NCI-H510A treated with DMSO at 0.1 percent for 48 hours (cell line): ENCODE measurements at regions not wholly inside any gene's neighbourhood (a gene's known extent, or its start where the extent isn't known, plus 50 kb on each side); places are given as distances from the start of the nearest gene placed in this dataset.
"Not testable (repeated sequence)": the region's sequence is repeated elsewhere in the genome, so short reads cannot be mapped to it uniquely, and the experiment has no call there.

Experiments
- DNase-seq: peaks from one replicate; lab custom pipeline; 2025; lab: John Stamatoyannopoulos, UW

DNA sequence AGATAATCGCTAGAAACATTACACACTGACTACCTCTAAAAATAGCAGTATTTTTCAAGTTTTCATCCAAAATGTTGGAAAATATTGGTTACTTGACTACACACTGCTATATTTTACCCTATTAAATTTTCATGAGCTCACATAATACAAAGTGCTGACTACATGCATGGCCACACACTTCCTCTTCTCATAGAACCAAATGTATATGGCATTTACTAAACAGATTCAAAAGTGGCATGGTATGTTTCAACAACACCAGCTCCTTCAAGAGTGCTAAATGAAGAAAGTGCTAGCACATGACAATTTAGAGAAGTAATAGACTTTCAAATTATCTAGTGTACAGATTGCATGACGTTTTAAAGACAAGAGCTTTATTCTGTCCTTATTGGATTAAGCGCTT is 780.4 kb upstream of the SLITRK6 start:
- peak; percentile 29 for DNase-seq

DNA sequence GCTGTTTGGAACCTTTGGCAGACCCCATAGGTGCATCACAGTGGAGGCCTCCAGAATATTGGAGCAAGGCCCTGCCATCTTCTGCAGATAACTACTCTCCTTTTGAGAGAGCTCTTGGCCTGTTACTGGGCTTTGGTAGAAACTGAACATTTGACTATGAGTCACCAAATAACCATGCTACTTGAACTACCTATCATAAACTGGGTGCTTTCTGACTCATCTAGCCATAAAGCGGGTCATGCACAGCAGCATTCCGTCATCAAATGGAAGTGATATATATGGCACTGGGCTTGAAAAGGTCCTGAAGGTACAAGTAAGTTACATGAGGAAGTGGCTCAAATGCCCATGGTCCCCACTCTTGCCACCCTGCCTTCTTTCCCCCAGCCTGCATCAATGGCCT is 782.5 kb upstream of the SLITRK6 start:
- no peak for DNase-seq

DNA sequence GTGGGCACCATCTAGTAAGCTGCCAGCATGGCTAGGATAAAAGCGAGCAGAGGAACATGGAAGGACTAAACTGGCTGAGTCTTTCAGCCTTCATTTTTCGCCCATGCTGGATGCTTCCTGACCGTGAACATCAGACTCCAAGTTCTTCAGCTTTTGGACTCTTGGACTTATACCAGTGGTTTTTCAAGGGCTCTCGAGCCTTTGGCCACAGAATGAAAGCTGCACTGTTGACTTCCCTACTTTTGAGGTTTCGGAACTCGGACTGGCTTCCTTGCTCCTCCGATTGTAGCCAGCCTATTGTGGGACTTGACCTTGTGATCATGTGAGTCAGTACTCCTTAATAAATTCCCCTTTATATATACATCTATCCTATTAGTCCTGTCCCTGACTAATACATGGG is 785.1 kb upstream of the SLITRK6 start:
- no peak for DNase-seq

DNA sequence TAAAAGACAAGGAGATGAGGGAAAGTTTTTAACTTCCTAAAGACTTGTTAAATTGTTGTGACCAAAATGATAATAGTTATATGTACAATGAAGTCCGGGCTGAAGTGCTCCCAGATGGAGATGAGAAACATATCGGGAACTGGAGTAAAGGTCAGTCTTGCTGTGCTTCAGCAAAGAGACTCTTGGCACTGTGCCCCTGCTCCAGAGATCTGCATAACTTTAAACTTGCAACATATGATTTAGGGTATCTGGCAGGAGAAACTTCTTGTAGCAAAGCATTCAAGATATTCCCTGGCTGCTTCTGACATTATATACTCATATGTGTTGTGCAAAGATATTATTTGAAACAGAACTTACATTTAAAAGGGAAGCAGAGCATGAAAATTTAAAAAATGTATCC is 786.6 kb upstream of the SLITRK6 start:
- DNase-seq, result no peak

DNA sequence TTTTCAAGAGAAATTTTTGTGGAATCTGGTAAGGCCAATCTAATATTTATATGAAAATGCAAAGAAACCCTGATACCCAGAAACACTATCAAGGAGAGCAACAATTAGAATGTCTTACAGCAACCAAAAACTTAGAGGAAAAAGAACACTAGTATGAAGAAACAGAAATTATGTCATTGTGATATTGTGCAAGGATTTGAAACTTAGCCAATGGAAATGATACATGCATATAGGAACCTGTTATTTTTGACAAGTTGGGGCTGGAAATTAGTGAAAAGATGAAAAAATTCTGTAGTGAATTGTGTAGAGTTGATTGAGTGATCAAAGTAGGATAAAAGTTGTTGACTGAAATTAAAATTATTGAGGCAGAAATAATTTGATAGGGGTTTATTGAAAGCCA is 792.6 kb upstream of the SLITRK6 start:
- no peak for DNase-seq

DNA sequence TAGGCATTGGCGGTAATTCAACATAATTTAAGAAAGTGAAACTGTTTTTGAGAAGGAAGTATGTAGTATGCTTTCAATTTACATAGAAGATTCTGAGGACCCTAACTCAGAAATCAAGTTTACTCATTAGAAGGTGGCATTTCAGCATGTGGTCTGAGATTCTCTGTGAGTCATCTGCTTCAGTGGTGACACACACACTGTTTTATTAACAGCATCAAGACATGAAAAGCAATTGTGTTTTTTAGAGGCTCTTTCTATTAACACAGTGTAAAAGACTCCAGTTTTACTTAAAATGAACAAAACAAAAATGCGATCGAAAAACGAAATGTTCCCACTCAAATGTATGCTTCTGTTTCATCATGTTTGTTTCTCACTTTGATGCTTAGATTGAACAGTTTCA is 802.1 kb upstream of the SLITRK6 start:
- no peak for DNase-seq

DNA sequence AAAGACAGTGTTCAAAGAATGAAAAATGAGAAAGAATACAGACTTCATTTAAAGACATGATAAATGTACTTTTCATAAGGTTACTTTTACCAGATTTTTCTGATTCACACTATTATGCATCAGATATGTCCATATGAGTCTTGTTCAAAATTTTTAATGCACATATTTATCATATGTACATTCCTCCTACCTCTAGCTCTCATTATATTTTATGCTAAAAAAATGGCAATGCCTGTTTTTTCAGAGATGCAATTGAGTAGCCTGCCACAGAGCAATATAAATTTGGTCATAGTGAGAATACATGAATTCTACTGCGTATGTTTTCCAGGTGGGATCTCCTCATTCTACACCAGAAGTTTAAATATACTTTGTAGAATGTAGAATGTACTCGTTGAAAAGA is 807.0 kb upstream of the SLITRK6 start:
- no peak for DNase-seq

DNA sequence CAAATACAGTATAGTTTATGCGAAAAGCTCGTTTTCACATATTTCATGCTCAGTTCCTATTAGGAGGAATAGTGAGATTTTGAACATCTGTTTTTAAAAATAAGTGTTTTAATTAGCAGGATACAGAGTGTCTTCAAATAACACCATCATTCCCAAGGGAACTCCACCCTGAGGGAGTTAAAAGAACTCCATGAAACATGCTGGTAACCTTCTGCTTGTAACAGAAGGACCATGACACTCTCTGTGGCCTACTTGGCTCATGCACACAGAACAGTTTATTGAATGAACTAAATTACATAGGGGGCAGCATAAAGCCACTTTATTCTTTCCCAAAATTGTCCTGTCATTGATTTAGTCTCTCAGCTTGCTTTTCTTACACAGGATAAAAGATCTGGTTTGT is 809.5 kb upstream of the SLITRK6 start:
- no peak for DNase-seq

DNA sequence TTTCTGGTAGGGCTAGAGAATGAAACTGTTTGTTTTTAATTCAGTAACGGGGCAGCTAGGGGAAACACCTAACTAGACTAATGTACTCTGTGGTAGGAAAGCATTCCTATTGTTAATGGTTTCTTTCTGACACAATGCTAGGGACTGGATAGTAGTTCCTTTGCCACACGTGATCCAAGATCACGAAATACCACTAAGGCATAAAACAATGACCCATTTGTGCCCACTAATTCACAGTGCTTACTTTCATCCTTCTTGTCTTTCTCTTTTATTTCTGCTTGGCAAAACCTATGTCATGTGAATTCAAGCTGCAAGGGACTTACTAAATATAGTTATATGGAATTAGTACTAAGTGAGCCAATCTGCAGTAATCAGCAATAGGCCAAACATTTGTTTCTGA is 834.1 kb upstream of the SLITRK6 start:
- no peak for DNase-seq

DNA sequence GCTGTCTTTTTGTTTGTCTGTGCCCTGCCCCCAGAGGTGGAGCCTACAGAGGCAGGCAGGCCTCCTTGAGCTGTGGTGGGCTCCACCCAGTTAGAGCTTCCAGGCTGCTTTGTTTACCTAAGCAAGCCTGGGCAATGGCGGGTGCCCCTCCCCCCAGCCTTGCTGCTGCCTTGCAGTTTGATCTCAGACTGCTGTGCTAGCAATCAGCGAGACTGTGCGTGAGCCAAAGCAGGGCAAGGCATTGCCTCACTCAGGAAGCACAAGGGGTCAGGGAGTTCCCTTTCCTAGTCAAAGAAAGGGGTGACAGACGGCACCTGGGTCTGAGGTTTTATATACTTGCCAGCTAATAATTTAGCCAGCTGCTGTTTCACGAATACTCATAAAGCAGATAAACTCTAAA is 852.0 kb upstream of the SLITRK6 start:
- not testable (repeated sequence) for DNase-seq

DNA sequence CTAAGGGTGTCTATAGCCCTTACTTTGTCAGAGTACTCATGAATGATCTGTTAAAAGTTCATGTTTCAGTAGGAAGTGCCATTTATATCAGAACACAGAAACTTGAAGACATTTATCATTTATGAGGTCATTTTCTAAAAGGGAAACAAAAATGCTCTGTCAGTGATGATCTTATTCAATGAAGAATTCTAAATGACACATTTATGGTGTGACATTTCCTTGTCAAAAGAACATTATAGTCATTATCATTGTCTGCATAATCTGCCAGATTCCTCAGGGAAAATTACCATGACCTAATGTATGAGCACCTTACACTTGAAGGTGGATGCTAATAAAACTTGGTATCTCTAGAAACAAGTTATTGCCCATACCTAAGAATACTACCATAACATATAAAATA is 853.8 kb upstream of the SLITRK6 start:
- no peak for DNase-seq

DNA sequence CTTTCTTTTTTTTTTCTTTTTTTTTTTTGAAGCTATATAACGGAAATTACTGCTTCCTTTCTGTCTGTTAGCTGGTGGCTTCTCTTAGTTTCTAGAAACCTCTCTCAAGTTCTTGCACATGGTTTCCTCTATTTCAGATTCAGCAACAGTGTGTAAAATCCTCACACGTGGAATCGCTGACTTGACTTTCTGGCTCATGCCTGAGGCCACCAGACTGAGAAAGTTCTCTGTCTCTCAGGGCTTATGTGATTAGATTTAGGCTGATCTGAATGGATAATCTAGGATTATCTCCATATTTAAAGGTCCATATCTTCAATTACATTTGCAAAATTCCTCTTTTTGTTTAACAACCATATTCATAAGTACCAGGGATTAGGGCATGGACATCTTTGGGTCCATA is 856.3 kb upstream of the SLITRK6 start:
- DNase-seq, result no peak

DNA sequence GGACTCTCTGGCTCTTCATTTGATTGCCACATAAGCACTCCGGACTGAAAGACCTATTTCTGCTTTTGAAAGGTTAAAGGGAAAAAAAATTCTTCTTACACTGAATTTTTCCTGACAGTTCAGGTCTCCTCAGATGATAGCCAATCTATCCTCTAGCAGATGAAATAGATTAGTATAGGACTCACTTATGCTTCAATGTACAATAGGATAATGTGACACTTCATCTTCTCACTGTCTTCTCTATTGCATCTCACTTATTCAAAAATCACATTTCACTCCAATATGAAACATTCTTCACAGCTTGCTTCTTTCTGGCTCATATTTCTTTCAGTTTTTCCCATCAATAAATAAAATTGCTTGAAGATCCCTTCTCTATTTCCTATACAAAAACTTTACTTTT is 860.9 kb upstream of the SLITRK6 start:
- DNase-seq, result no peak

DNA sequence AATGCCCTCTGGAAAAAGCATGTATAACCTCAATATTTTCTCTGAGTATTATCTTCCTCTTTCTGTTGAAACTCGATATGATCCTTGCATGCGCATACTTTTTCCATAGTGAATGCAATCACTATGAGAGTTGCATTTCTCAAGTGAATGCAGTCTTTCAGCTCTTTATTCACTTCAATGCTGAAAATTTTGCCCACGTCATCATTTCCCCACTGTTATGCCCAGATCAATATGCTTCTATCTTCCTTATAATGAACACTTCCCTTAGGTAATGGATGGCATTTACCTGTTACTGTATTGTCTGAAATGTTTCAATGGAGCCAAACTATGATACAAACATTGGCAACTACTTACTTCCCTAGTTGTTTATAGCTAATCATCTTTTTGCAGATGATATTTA is 866.6 kb upstream of the SLITRK6 start:
- no peak for DNase-seq

DNA sequence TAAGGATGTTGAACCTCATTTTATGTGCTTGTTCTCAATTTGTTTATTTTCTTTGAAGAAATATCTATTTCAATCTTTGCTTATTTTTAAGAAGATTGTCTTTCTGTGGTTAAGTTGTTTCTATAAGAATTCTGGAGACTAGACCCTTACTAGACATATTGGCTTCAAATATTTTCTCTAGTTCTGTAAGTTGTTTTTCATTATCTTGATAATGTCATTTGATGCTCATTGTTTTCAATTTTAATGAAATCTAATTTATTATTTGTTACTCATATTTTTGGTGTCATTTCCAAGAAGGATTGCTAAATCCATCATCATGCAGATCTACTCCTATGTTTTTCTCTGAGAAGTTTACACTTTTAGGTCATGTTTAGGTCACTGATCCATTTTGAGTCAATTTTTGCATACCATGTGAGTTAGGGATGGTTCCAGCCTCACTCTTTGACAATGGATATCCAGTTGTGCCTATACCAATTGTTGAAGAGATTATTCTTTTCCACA is 874.8 kb upstream of the SLITRK6 start:
- DNase-seq, result no peak

DNA sequence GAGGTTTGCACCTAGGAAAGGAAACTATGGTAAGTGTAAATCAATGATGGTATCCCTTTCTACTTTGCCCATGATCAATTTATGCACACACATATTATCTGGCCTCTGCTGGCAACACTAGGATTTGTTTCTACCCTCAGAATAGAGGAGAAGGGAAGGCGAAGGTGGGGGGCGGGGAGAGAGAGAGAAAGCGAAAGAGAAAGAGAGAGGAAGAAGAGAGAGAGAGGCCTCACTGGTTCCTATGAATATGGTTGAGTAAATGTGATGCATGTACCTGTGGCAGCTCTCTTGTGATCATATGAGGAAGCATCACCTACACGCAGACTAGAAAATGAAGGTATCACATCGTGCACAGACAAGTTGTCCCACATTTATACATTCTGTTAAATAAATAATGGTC is 882.0 kb upstream of the SLITRK6 start:
- no peak for DNase-seq

DNA sequence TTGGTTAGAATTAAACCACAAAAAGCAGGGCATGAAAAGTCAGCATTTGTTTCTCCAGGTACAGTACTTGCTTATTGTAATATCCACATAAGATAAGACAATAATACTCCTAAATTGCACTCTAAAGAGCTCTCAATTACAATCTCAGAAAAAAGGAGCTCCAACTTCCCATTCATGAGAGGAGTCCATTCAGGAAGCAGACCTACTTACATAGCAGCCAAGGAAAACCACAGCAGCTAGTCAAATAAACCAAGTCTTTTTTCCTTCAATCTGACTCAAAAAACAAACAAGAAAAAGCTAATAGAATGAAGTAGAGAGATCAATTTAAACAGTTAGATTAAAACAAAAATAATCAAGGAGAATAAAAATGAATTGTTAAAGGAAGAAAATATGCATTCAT is 885.2 kb upstream of the SLITRK6 start:
- peak; percentile 9 for DNase-seq

DNA sequence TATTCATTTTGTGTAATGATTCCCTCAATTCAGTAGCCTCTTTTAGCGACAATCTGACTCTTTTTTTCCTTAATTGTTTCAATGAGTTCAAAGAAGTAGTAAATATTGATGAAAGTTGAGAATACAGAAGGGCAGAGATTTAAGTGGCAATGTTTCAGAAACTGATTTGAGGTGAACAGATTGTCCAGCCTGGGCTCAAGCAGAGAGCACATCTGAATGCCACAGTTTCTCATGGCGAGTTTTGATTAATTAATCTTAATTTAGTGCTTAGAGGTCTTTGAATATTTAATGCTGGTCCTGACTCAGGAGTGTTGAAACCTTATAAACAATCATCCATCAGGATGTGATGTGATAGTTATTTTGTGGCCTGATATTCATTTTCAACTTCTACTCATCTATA is 890.7 kb upstream of the SLITRK6 start:
- no peak for DNase-seq

DNA sequence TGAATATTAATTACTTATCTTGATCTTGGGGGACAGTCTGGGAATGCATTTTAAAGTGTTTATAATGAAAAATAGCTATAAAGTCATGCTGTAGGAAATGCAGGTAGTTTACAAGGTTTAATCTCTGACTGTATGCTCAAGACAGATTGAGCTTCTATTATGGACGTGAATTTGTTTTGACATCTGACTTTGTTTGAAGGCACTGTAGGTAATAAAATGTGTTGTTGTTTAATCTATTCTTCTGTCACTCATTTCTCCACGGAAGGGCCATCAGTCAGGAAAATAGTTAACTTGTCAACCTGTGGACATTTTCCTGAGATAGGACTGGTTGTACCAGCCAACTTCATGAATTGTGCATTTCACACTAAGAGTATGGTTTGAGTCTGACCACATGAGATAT is 893.1 kb upstream of the SLITRK6 start:
- no peak for DNase-seq

DNA sequence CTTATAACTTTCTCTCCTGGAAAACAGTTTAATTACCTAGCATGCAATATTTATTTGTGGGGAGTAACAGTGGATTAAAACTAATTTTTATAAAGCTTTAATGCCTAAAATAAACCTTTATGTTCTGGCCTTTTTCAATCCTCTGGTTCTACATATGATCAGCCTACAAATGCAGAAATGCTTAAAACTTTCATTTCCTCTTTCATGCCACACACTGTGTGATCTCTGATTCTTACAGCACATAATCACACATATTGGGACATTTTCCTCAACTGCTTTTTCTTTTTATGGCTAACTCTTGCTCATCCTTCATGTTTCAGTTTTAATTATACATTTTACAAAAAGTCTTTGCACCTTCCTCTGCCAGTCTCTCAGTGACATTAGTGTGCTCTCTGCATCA is 910.8 kb upstream of the SLITRK6 start:
- DNase-seq, result no peak

DNA sequence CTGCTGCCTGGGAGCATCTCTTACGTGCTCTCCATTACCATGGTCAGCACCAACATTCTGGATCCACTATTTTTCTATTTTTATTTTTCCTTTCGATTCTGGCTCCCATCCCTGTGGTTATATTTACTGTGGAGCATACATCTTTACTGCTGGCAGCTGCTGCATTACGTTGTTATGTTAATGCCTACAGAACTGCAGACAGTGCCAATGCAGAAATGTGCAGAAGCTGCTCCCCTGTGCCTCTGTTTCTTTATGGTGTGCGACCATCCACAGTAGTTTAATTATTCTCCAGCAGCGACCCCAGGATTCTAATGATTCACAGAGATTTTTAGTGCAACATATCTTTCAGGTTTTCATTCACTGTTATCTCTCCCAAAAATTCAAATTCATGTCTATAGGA is 911.7 kb upstream of the SLITRK6 start:
- DNase-seq, result no peak

DNA sequence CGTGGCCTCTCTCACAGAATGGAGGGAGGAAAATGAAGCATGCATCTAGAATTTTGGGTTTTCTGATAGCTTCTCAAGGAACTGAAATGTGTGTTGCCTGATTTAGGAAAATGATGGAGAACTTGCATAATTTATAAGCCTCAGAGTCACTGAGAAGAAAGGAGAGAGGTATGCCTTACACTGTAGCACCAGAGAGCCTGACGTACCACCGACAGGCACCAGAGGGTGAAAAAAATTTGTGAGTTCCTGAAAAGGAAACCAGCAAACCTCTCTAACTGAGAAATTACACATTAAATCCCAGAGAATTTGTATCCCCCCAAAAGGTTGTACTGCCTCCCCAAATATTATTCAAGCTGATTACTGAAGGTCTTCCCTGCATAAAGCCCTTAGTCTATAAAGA is 915.3 kb upstream of the SLITRK6 start:
- no peak for DNase-seq

DNA sequence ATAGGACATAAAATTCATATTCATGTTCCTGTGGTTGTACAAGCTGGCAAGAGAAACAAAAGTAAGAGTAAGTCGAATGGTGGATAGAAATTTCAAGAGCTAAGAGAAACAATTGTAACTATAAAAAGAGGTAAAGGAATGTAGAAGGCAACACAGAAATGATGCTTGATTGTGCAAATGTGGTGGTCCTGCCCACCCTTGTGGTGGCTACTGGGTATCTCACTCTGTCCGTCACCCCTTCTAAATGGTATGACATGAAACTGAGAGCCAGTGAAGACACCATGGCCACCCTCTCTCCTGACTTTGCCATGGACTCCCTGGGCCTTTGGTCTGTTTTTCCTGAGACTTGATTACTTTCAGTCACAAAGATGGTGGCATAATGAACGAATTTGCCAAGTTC is 925.9 kb upstream of the SLITRK6 start:
- DNase-seq, result no peak

DNA sequence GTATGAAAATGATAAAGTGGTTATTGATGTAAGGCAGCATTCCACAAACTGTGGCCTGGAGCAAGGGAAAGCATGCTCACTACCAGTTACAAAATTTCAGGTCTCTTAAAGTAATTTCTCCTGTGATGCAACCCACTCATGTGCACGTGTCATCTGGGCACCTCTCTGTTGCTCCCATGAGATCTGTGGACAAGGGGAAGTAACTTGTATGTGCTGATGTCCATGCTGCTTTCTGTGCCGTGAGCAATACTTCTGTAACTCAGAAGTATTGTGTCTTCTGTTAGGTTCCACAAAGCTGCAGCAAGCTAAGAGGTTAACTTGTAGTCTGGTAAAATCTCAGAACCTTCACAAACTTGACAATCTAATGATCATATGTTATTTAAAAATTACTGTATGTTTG is 930.0 kb upstream of the SLITRK6 start:
- no peak for DNase-seq

DNA sequence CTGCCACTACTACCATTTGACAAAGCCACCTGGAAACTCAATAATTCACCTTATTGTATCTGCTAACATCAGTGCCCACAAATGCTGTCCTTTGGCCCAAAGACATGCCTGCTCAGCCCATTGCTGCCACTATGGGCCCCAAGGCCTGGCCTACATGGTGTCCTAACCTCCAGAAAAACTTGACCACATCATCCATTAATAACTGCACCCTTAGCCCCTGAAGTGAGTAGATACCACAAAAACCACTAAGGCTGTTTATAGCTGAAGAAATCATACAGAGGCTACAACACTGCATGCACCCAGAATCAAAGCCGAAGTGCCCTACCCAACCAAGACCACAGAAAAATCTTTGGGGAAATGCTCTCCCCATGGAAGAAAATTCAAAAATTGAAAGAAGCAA is 932.8 kb upstream of the SLITRK6 start:
- DNase-seq, result no peak
